GM21528 (cell line): ENCODE measurements at regions not wholly inside any gene's neighbourhood (a gene's known extent, or its start where the extent isn't known, plus 50 kb on each side); places are given as distances from the start of the nearest gene placed in this dataset.
"Not testable (repeated sequence)": the region's sequence is repeated elsewhere in the genome, so short reads cannot be mapped to it uniquely, and the experiment has no call there.

Source experiments
- ATAC-seq: cut with Tn5 transposase; IDR thresholded peaks from one replicate; pipeline ENCODE4 v1.9.1; 2021; ENCODE audit warnings: mild to moderate bottlenecking, moderate library complexity; ENCODE audit not compliant: unreplicated experiment, low FRiP score

DNA sequence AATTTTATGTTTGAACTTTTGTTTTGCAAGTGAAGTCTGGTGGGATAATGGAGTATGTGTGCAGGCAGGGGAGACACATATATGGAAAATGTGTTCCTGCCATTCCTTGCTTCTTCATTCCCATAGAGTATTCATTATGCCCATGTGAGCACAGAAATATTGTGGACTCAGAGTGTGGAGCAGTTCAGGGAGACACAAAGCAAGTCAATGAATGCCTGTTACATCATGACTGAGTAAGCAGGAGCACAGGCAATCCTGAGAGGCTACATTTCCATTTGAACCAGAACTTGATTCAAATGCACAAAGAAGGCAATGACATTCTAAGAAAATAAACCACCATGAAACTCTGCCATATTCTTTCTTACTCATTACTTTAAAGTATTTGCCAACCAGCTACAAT lies 990.5 kb downstream of the PRIM2 start:
- not testable (repeated sequence) for ATAC-seq

GRCh38 chr6:58332108-58332507 lies 1014.7 kb downstream of the PRIM2 start:
- not testable (repeated sequence) for ATAC-seq

GRCh38 chr6:58342287-58342686 lies 1024.9 kb downstream of the PRIM2 start:
- not testable (repeated sequence) for ATAC-seq

DNA sequence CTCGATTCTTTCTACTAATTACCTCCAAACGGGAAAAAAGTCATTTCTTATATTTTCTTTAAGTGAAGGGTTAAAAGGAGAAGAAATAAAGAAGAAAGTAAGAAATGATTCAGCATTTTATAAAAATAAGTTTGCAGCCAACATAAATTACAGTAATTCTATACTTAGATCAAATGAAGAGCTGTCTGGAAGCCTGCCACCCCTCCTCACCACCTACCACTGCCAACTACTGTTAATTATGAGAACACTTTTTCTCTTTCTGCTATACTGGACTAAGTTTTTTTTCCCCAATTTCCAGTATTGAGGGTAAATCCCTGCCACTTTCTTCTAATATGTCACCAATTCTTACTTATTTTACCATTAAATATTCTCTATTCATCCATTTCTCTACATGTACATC lies 1030.1 kb downstream of the PRIM2 start:
- ATAC-seq, result not testable (repeated sequence)

- ATAC-seq, result not testable (repeated sequence)
Measured at GRCh38 chr6:58351619-58352018, 1034.2 kb downstream of the PRIM2 start.

DNA sequence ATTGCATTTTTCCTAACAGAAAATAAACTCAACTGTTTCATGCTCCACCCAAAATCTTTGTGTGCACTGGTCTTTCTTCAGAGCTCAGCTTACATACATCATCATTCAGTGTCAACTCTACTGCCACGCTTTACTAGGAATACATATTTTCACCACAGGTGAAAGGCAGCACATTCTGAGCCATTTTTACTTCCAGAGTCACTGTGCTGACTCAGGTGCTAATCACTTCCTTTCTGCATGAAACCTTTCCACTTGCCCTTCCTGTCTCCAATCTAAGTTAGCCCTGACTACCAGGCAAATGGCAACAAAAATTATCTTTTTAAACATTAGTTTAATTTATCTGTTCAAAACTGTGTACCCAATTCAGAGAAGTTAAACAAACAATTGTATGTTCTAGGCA lies 1041.0 kb downstream of the PRIM2 start:
- ATAC-seq, result not testable (repeated sequence)

DNA sequence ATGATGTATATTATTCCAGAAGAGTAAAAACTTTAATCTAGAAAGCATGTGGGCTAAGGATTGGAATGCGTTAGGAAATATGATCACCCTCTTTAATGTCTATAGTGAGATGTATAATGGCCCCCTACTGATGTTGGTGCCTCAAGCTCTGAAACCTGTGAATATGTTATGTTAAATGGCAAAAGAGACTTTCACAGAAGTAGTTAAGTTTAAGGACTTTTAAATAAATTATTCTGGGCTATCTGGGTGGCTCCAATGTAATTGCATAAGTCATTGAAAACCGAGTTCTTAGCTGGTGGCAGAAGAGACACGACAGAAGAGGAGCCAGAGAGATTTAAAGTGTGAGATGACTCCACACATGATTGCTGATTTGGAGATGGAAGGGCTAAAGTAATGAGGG lies 1048.4 kb downstream of the PRIM2 start:
- ATAC-seq, result not testable (repeated sequence)

GRCh38 chr6:58406659-58407058 lies 1089.2 kb downstream of the PRIM2 start:
- ATAC-seq, result not testable (repeated sequence)

DNA sequence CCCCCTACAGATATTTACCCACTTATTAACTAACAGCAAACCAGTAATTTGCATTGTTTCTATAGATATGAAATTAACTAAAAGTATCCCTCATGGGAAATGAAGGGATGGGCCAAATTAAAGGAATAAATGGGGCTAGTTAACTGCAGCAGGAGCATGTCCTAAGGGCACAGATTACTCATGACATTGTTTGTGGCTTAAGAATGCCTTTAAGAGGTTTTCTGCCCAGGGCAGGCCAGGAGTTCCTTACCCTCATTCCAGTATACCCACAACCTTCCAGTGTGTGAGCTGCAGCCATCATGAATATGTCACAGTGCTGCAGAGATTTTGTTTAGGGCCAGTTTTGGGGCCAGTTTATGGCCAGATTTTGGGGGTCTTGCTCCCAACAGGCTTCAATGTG lies 1101.9 kb downstream of the PRIM2 start:
- ATAC-seq, result no peak
